Left renal pelvis (tissue), 4 donors: ENCODE measurements at regions not wholly inside any gene's neighbourhood (a gene's known extent, or its start where the extent isn't known, plus 50 kb on each side); places are given as distances from the start of the nearest gene placed in this dataset.

ENCODE experiments used
- DNase-seq, 4 donors: peaks; one replicate each; pipeline ENCODE4 v3.0.0-alpha.2; 2013; ENCODE audit warnings: low read depth in 4 of 4, low spot score in 3 of 4

GRCh38 chr2:144248350-144249034 is 271.4 kb downstream of the ZEB2 start:
- no peak for DNase-seq

GRCh38 chr2:144244938-144245337 is 275.0 kb downstream of the ZEB2 start:
- DNase-seq: no peak

GRCh38 chr2:144242311-144242710 is 277.6 kb downstream of the ZEB2 start:
- DNase-seq: no peak

- DNase-seq: no peak
Observed at GRCh38 chr2:144241801-144242200, 278.1 kb downstream of the ZEB2 start.

- no peak for DNase-seq
Observed at GRCh38 chr2:144240656-144241339, 279.1 kb downstream of the ZEB2 start.

GRCh38 chr2:144239726-144240125 is 280.2 kb downstream of the ZEB2 start:
- no peak for DNase-seq

- DNase-seq: no peak
Observed at GRCh38 chr2:144239306-144239705, 280.6 kb downstream of the ZEB2 start.

- no peak for DNase-seq
Observed at GRCh38 chr2:144237830-144238627, 281.9 kb downstream of the ZEB2 start.

GRCh38 chr2:144237108-144237507 is 282.8 kb downstream of the ZEB2 start:
- no peak for DNase-seq

GRCh38 chr2:144235050-144235449 is 284.9 kb downstream of the ZEB2 start:
- DNase-seq: no peak

- no peak for DNase-seq
Observed at GRCh38 chr2:144234542-144234871, 285.4 kb downstream of the ZEB2 start.

GRCh38 chr2:144233733-144234541 is 286.0 kb downstream of the ZEB2 start:
- no peak for DNase-seq

GRCh38 chr2:144233317-144233716 is 286.6 kb downstream of the ZEB2 start:
- DNase-seq: no peak

- DNase-seq: no peak
Observed at GRCh38 chr2:144230448-144231085, 289.4 kb downstream of the ZEB2 start.

GRCh38 chr2:144230033-144230432 is 289.9 kb downstream of the ZEB2 start:
- DNase-seq: no peak

- DNase-seq: no peak
Observed at GRCh38 chr2:144229296-144229695, 290.6 kb downstream of the ZEB2 start.

GRCh38 chr2:144227427-144228105 is 292.4 kb downstream of the ZEB2 start:
- no peak for DNase-seq

- DNase-seq: no peak
Observed at GRCh38 chr2:144225076-144225475, 294.8 kb downstream of the ZEB2 start.

GRCh38 chr2:144224472-144224871 is 295.4 kb downstream of the ZEB2 start:
- no peak for DNase-seq

GRCh38 chr2:144219979-144220378 is 299.9 kb downstream of the ZEB2 start:
- no peak for DNase-seq
